C4-2B (cell line): ENCODE measurements at regions not wholly inside any gene's neighbourhood (a gene's known extent, or its start where the extent isn't known, plus 50 kb on each side); places are given as distances from the start of the nearest gene placed in this dataset.

Source experiments
- ZFX ChIP-seq: fragments of 450-650 bp; IDR thresholded peaks from 2 replicates; pipeline ENCODE4 v1.6.1; 2017
- TF ChIP-seq, protein P1 (sequence below): fragments of 450-650 bp; conservative IDR thresholded peaks from 2 replicates; pipeline ENCODE4 v1.5.1; 2017; ENCODE audit warnings: mild to moderate bottlenecking

DNA sequence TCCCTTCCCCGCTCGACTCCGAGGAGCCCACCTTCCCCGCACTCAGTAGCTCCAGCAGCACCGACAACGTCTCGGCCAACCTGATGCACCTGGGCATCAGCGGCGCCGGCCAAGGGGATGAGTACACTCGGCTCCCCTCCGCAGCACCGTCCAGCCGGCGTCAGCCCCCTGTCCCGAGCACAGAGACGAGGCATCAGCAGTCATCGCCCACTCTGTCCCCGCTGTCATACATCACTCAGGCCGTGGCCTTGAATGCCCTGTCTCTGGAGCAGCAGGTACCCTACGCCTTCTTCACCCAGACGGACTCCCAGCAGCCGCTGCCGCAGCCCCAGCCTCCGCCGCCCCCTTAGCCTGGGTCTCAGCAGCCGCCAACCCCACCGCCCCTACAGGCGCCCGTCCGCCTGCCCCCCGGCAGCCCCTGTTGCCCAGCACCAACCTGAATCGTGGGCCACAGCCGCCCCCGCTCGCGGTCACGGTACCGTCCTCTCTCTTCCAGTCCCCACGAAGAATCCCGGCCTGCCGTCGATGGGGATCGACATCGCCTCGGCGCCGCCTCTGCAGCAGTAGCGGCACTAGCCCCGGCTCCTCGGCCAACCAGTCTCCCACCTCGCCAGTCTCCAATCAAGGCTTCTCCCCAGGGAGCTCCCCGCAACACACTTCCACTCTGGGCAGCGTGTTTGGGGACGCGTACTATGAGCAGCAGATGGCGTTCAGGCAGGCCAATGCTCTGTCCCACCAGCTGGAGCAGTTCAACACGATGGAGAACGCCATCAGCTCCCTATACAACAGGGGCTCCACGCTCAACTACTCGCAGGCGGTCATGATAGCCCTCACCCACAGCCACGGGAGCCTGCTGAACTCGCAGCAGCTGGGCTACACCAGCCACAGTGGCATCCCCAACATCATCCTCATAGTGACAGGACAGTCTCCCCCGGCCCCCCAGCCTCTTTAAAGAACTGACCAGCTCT, 1195.9 kb upstream of the CHAC2 start:
- TF ChIP-seq, protein P1, sequence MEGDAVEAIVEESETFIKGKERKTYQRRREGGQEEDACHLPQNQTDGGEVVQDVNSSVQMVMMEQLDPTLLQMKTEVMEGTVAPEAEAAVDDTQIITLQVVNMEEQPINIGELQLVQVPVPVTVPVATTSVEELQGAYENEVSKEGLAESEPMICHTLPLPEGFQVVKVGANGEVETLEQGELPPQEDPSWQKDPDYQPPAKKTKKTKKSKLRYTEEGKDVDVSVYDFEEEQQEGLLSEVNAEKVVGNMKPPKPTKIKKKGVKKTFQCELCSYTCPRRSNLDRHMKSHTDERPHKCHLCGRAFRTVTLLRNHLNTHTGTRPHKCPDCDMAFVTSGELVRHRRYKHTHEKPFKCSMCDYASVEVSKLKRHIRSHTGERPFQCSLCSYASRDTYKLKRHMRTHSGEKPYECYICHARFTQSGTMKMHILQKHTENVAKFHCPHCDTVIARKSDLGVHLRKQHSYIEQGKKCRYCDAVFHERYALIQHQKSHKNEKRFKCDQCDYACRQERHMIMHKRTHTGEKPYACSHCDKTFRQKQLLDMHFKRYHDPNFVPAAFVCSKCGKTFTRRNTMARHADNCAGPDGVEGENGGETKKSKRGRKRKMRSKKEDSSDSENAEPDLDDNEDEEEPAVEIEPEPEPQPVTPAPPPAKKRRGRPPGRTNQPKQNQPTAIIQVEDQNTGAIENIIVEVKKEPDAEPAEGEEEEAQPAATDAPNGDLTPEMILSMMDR: no peak
- TF ChIP-seq ZFX: no peak
